ENCODE measurements at regions not wholly inside any gene's neighbourhood (a gene's known extent, or its start where the extent isn't known, plus 50 kb on each side); places are given as distances from the start of the nearest gene placed in this dataset.
"Not testable (repeated sequence)": the region's sequence is repeated elsewhere in the genome, so short reads cannot be mapped to it uniquely, and the experiment has no call there.

- not testable (repeated sequence) for DNase-seq
Observed at GRCh38 chr11:3513311-3513710, 128.5 kb downstream of the ART5 start.

GRCh38 chr11:3512751-3513150 is 129.0 kb downstream of the ART5 start:
- not testable (repeated sequence) for DNase-seq

GRCh38 chr11:3512133-3512703 is 129.6 kb downstream of the ART5 start:
- peak; percentile 70 for DNase-seq

GRCh38 chr11:3511416-3512132 is 130.2 kb downstream of the ART5 start:
- DNase-seq, result peak; percentile 31

GRCh38 chr11:3509563-3509962 is 130.6 kb upstream of the ZNF195 start:
- DNase-seq, result not testable (repeated sequence)

GRCh38 chr11:3499198-3499597 is 120.3 kb upstream of the ZNF195 start:
- DNase-seq, result not testable (repeated sequence)

GRCh38 chr11:3498356-3498755 is 119.4 kb upstream of the ZNF195 start:
- DNase-seq, result not testable (repeated sequence)

- not testable (repeated sequence) for DNase-seq
Observed at GRCh38 chr11:3493152-3493551, 114.2 kb upstream of the ZNF195 start.

- not testable (repeated sequence) for DNase-seq
Observed at GRCh38 chr11:3488003-3488402, 109.1 kb upstream of the ZNF195 start.

GRCh38 chr11:3485737-3486136 is 106.8 kb upstream of the ZNF195 start:
- not testable (repeated sequence) for DNase-seq

GRCh38 chr11:3476937-3477885 is 98.3 kb upstream of the ZNF195 start:
- not testable (repeated sequence) for DNase-seq

- DNase-seq, result not testable (repeated sequence)
Observed at GRCh38 chr11:3476084-3476936, 97.4 kb upstream of the ZNF195 start.

GRCh38 chr11:3468963-3469362 is 90.0 kb upstream of the ZNF195 start:
- not testable (repeated sequence) for DNase-seq

GRCh38 chr11:3467599-3467998 is 88.7 kb upstream of the ZNF195 start:
- DNase-seq, result not testable (repeated sequence)

- DNase-seq, result not testable (repeated sequence)
Observed at GRCh38 chr11:3455666-3456065, 76.7 kb upstream of the ZNF195 start.

- peak; percentile 65 for DNase-seq
Observed at GRCh38 chr11:3454844-3455243, 75.9 kb upstream of the ZNF195 start.

- not testable (repeated sequence) for DNase-seq
Observed at GRCh38 chr11:3453596-3454256, 74.8 kb upstream of the ZNF195 start.

- DNase-seq, result not testable (repeated sequence)
Observed at GRCh38 chr11:3450822-3451221, 71.9 kb upstream of the ZNF195 start.

GRCh38 chr11:3445535-3445934 is 66.6 kb upstream of the ZNF195 start:
- not testable (repeated sequence) for DNase-seq

- DNase-seq, result not testable (repeated sequence)
Observed at GRCh38 chr11:3444420-3444744, 65.4 kb upstream of the ZNF195 start.

- not testable (repeated sequence) for DNase-seq
Observed at GRCh38 chr11:3443700-3444419, 64.9 kb upstream of the ZNF195 start.
